Duodenal mucosa (tissue), 2 donors: ENCODE measurements at regions not wholly inside any gene's neighbourhood (a gene's known extent, or its start where the extent isn't known, plus 50 kb on each side); places are given as distances from the start of the nearest gene placed in this dataset.

ENCODE experiments used
- H3K27ac ChIP-seq: one replicate; pipeline ENCODE4 v1.7.0; 2013; ENCODE audit warnings: low read depth, low read length
- H3K27me3 ChIP-seq, 2 donors: one replicate each; pipeline ENCODE4 v1.7.0; 2013; ENCODE audit warnings: low read length in 2 of 2, control low read depth in 1 of 2; ENCODE audit not compliant: insufficient read depth in 2 of 2, control insufficient read depth in 1 of 2
- H3K36me3 ChIP-seq, 2 donors: one replicate each; pipeline ENCODE4 v1.7.0; 2013; ENCODE audit warnings: low read length in 2 of 2, control low read depth in 1 of 2; ENCODE audit not compliant: insufficient read depth in 2 of 2, control insufficient read depth in 1 of 2
- H3K4me1 ChIP-seq, 2 donors: one replicate each; pipeline ENCODE4 v1.7.0; 2013; ENCODE audit warnings: low read length in 2 of 2, control low read depth in 1 of 2; ENCODE audit not compliant: insufficient read depth in 2 of 2, control insufficient read depth in 1 of 2
- H3K4me3 ChIP-seq, 2 donors: one replicate each; pipeline ENCODE4 v1.7.0; 2013; ENCODE audit warnings: low read length in 2 of 2, low read depth in 1 of 2
- H3K9ac ChIP-seq, 2 donors: one replicate each; pipeline ENCODE4 v1.7.0; 2013; ENCODE audit warnings: low read length in 2 of 2, low read depth in 1 of 2
- H3K9me3 ChIP-seq, 2 donors: one replicate each; pipeline ENCODE4 v1.7.0; 2013; ENCODE audit warnings: low read length in 2 of 2, control low read depth in 1 of 2; ENCODE audit not compliant: control insufficient read depth in 1 of 2

GRCh38 chr2:155033652-155034051 lies 335.2 kb downstream of the KCNJ3 start:
- Histone ChIP-seq H3K36me3 (no peaks in the 10 kb centered on the region), H3K4me3 (no peak overlapping the region), H3K4me1 (no peaks in the 10 kb centered on the region), H3K27me3 (no peaks in the 10 kb centered on the region), H3K27ac (no peak overlapping the region), H3K9me3 (no peaks in the 10 kb centered on the region), H3K9ac (no peak overlapping the region)

GRCh38 chr2:155030296-155030695 lies 331.8 kb downstream of the KCNJ3 start:
- no peaks in the 10 kb centered on the region for H3K36me3 ChIP-seq
- no peaks in the 10 kb centered on the region for H3K27me3 ChIP-seq
- no peaks in the 10 kb centered on the region for H3K4me1 ChIP-seq
- H3K9me3 ChIP-seq: no peaks in the 10 kb centered on the region
- H3K27ac ChIP-seq: no peak overlapping the region
- no peak overlapping the region for H3K4me3 ChIP-seq
- H3K9ac ChIP-seq: no peak overlapping the region

- H3K27ac ChIP-seq: no peak overlapping the region
- H3K36me3 ChIP-seq: no peaks in the 10 kb centered on the region
- no peaks in the 10 kb centered on the region for H3K9me3 ChIP-seq
- H3K4me1 ChIP-seq: no peaks in the 10 kb centered on the region
- H3K27me3 ChIP-seq: no peaks in the 10 kb centered on the region
- H3K9ac ChIP-seq: no peak overlapping the region
- H3K4me3 ChIP-seq: no peak overlapping the region
Measured at GRCh38 chr2:155026651-155027174, 328.2 kb downstream of the KCNJ3 start.

- no peak overlapping the region for H3K9ac ChIP-seq
- no peaks in the 10 kb centered on the region for H3K36me3 ChIP-seq
- H3K4me3 ChIP-seq: no peak overlapping the region
- no peaks in the 10 kb centered on the region for H3K9me3 ChIP-seq
- H3K27me3 ChIP-seq: no peaks in the 10 kb centered on the region
- no peak overlapping the region for H3K27ac ChIP-seq
- H3K4me1 ChIP-seq: no peaks in the 10 kb centered on the region
Measured at GRCh38 chr2:155023674-155024073, 325.2 kb downstream of the KCNJ3 start.

- H3K4me1 ChIP-seq: no peaks in the 10 kb centered on the region
- H3K4me3 ChIP-seq: no peak overlapping the region
- H3K9me3 ChIP-seq: no peaks in the 10 kb centered on the region
- no peaks in the 10 kb centered on the region for H3K27me3 ChIP-seq
- H3K27ac ChIP-seq: no peak overlapping the region
- H3K36me3 ChIP-seq: no peaks in the 10 kb centered on the region
- H3K9ac ChIP-seq: no peak overlapping the region
Measured at GRCh38 chr2:155022531-155022930, 324.0 kb downstream of the KCNJ3 start.

GRCh38 chr2:155021618-155022017 lies 323.1 kb downstream of the KCNJ3 start:
- H3K4me1 ChIP-seq: no peaks in the 10 kb centered on the region
- H3K27ac ChIP-seq: no peak overlapping the region
- no peak overlapping the region for H3K9ac ChIP-seq
- no peaks in the 10 kb centered on the region for H3K27me3 ChIP-seq
- no peaks in the 10 kb centered on the region for H3K9me3 ChIP-seq
- no peaks in the 10 kb centered on the region for H3K36me3 ChIP-seq
- H3K4me3 ChIP-seq: no peak overlapping the region

- H3K36me3 ChIP-seq: no peaks in the 10 kb centered on the region
- no peak overlapping the region for H3K27ac ChIP-seq
- no peaks in the 10 kb centered on the region for H3K9me3 ChIP-seq
- no peak overlapping the region for H3K4me3 ChIP-seq
- no peak overlapping the region for H3K9ac ChIP-seq
- H3K27me3 ChIP-seq: no peaks in the 10 kb centered on the region
- H3K4me1 ChIP-seq: no peaks in the 10 kb centered on the region
Measured at GRCh38 chr2:155020246-155020645, 321.8 kb downstream of the KCNJ3 start.

GRCh38 chr2:155010925-155011324 lies 312.4 kb downstream of the KCNJ3 start:
- Histone ChIP-seq H3K27ac (no peak overlapping the region), H3K9ac (no peak overlapping the region), H3K36me3 (no peaks in the 10 kb centered on the region), H3K4me3 (no peak overlapping the region), H3K9me3 (no peaks in the 10 kb centered on the region), H3K27me3 (no peaks in the 10 kb centered on the region), H3K4me1 (no peaks in the 10 kb centered on the region)

- no peak overlapping the region for H3K9ac ChIP-seq
- H3K9me3 ChIP-seq: no peaks in the 10 kb centered on the region
- no peaks in the 10 kb centered on the region for H3K36me3 ChIP-seq
- no peak overlapping the region for H3K27ac ChIP-seq
- H3K4me1 ChIP-seq: no peaks in the 10 kb centered on the region
- H3K4me3 ChIP-seq: no peak overlapping the region
- H3K27me3 ChIP-seq: no peaks in the 10 kb centered on the region
Measured at GRCh38 chr2:154995361-154995760, 296.9 kb downstream of the KCNJ3 start.

- no peaks in the 10 kb centered on the region for H3K4me1 ChIP-seq
- no peaks in the 10 kb centered on the region for H3K9me3 ChIP-seq
- H3K4me3 ChIP-seq: no peak overlapping the region
- H3K27ac ChIP-seq: no peak overlapping the region
- no peaks in the 10 kb centered on the region for H3K36me3 ChIP-seq
- no peaks in the 10 kb centered on the region for H3K27me3 ChIP-seq
- H3K9ac ChIP-seq: no peak overlapping the region
Measured at GRCh38 chr2:154992826-154993225, 294.3 kb downstream of the KCNJ3 start.

GRCh38 chr2:154978710-154979109 lies 280.2 kb downstream of the KCNJ3 start:
- H3K4me1 ChIP-seq: no peaks in the 10 kb centered on the region
- no peak overlapping the region for H3K9ac ChIP-seq
- no peaks in the 10 kb centered on the region for H3K27me3 ChIP-seq
- no peak overlapping the region for H3K27ac ChIP-seq
- H3K36me3 ChIP-seq: no peaks in the 10 kb centered on the region
- no peak overlapping the region for H3K4me3 ChIP-seq
- no peaks in the 10 kb centered on the region for H3K9me3 ChIP-seq
